ENCODE measurements at regions not wholly inside any gene's neighbourhood (a gene's known extent, or its start where the extent isn't known, plus 50 kb on each side); places are given as distances from the start of the nearest gene placed in this dataset.
A peak's percentile ranks its signal among the peaks of the same experiment; 100 is the strongest.
"Not testable (repeated sequence)": the region's sequence is repeated elsewhere in the genome, so short reads cannot be mapped to it uniquely, and the experiment has no call there.

GRCh38 chr14:71240171-71240570 lies 332.9 kb downstream of the PCNX1 start:
- CTCF ChIA-PET: interaction anchor here (0.7 kb wide), 1 partner anchor 15 kb away, joined by 3 read pairs; no protein-coding TSS in a partner anchor
- no peaks in the 10 kb centered on the region for H3K9me3 Mint-ChIP-seq
- no peak overlapping the region for H3K27ac Mint-ChIP-seq
- peaks cover 19% of the 10 kb centered on the region for H3K27me3 Mint-ChIP-seq
- DNase-seq: no peak
- H3K4me1 Mint-ChIP-seq: peaks cover 13% of the 10 kb centered on the region
- peaks cover 4% of the 10 kb centered on the region for H3K36me3 Mint-ChIP-seq
- no peak overlapping the region for H3K4me3 Mint-ChIP-seq

GRCh38 chr14:71240866-71241520 lies 333.7 kb downstream of the PCNX1 start:
- Mint-ChIP-seq H3K4me1 (peaks cover 21% of the 10 kb centered on the region), H3K4me3 (no peak overlapping the region), H3K9me3 (no peaks in the 10 kb centered on the region), H3K27ac (no peak overlapping the region), H3K36me3 (peaks cover 9% of the 10 kb centered on the region), H3K27me3 (peaks cover 19% of the 10 kb centered on the region)
- no peak for DNase-seq
- CTCF ChIA-PET: no interaction called here

- Mint-ChIP-seq H3K27ac (no peak overlapping the region), H3K27me3 (peaks cover 14% of the 10 kb centered on the region), H3K4me3 (no peak overlapping the region), H3K36me3 (peaks cover 19% of the 10 kb centered on the region), H3K4me1 (peaks cover 34% of the 10 kb centered on the region), H3K9me3 (peaks cover 8% of the 10 kb centered on the region)
- DNase-seq: no peak
- CTCF ChIA-PET: no interaction called here
Measured at GRCh38 chr14:71242237-71242748, 335.0 kb downstream of the PCNX1 start.

GRCh38 chr14:71243697-71244096 lies 336.4 kb downstream of the PCNX1 start:
- no peak overlapping the region for H3K27ac Mint-ChIP-seq
- no peak overlapping the region for H3K4me3 Mint-ChIP-seq
- CTCF ChIA-PET: no interaction called here
- H3K4me1 Mint-ChIP-seq: peaks cover 44% of the 10 kb centered on the region
- peaks cover 10% of the 10 kb centered on the region for H3K27me3 Mint-ChIP-seq
- peaks cover 19% of the 10 kb centered on the region for H3K9me3 Mint-ChIP-seq
- peaks cover 28% of the 10 kb centered on the region for H3K36me3 Mint-ChIP-seq
- DNase-seq: no peak

GRCh38 chr14:71244341-71244740 lies 337.1 kb downstream of the PCNX1 start:
- Mint-ChIP-seq H3K27me3 (peaks cover 10% of the 10 kb centered on the region), H3K36me3 (peaks cover 28% of the 10 kb centered on the region), H3K4me1 (peaks cover 44% of the 10 kb centered on the region), H3K27ac (no peak overlapping the region), H3K9me3 (peaks cover 20% of the 10 kb centered on the region), H3K4me3 (no peak overlapping the region)
- CTCF ChIA-PET: no interaction called here
- DNase-seq: no peak

GRCh38 chr14:71245659-71246361 lies 338.6 kb downstream of the PCNX1 start:
- peak overlapping the region; percentile 93 for H3K27ac Mint-ChIP-seq
- CTCF ChIA-PET: no interaction called here
- no peak overlapping the region for H3K4me3 Mint-ChIP-seq
- H3K27me3 Mint-ChIP-seq: peaks cover 6% of the 10 kb centered on the region
- H3K4me1 Mint-ChIP-seq: peaks cover 46% of the 10 kb centered on the region
- peak; percentile 50 for DNase-seq
- peaks cover 22% of the 10 kb centered on the region for H3K9me3 Mint-ChIP-seq
- peaks cover 27% of the 10 kb centered on the region for H3K36me3 Mint-ChIP-seq

- Mint-ChIP-seq H3K27me3 (no peaks in the 10 kb centered on the region), H3K27ac (peak overlapping the region; percentile 93), H3K9me3 (peaks cover 24% of the 10 kb centered on the region), H3K4me1 (peaks cover 46% of the 10 kb centered on the region), H3K4me3 (no peak overlapping the region), H3K36me3 (peaks cover 28% of the 10 kb centered on the region)
- CTCF ChIA-PET: no interaction called here
- peak; percentile 41 for DNase-seq
Measured at GRCh38 chr14:71246539-71246938, 339.3 kb downstream of the PCNX1 start.

GRCh38 chr14:71247106-71247505 lies 339.8 kb downstream of the PCNX1 start:
- CTCF ChIA-PET: no interaction called here
- H3K4me3 Mint-ChIP-seq: no peak overlapping the region
- no peak for DNase-seq
- peak overlapping the region; percentile 93 for H3K27ac Mint-ChIP-seq
- H3K27me3 Mint-ChIP-seq: no peaks in the 10 kb centered on the region
- H3K4me1 Mint-ChIP-seq: peaks cover 46% of the 10 kb centered on the region
- H3K36me3 Mint-ChIP-seq: peaks cover 28% of the 10 kb centered on the region
- H3K9me3 Mint-ChIP-seq: peaks cover 24% of the 10 kb centered on the region

- no peak overlapping the region for H3K4me3 Mint-ChIP-seq
- H3K9me3 Mint-ChIP-seq: peaks cover 24% of the 10 kb centered on the region
- CTCF ChIA-PET: no interaction called here
- no peak for DNase-seq
- H3K36me3 Mint-ChIP-seq: peaks cover 28% of the 10 kb centered on the region
- H3K27me3 Mint-ChIP-seq: no peaks in the 10 kb centered on the region
- no peak overlapping the region for H3K27ac Mint-ChIP-seq
- peaks cover 46% of the 10 kb centered on the region for H3K4me1 Mint-ChIP-seq
Measured at GRCh38 chr14:71248194-71248593, 340.9 kb downstream of the PCNX1 start.

- H3K4me1 Mint-ChIP-seq: peaks cover 31% of the 10 kb centered on the region
- CTCF ChIA-PET: no interaction called here
- no peak overlapping the region for H3K4me3 Mint-ChIP-seq
Measured at GRCh38 chr14:71250347-71250746, 343.1 kb downstream of the PCNX1 start.

GRCh38 chr14:71250791-71251190 lies 343.5 kb downstream of the PCNX1 start:
- peaks cover 23% of the 10 kb centered on the region for H3K36me3 Mint-ChIP-seq
- H3K27ac Mint-ChIP-seq: no peak overlapping the region
- H3K4me3 Mint-ChIP-seq: no peak overlapping the region
- peaks cover 7% of the 10 kb centered on the region for H3K27me3 Mint-ChIP-seq
- DNase-seq: no peak
- peaks cover 27% of the 10 kb centered on the region for H3K4me1 Mint-ChIP-seq
- H3K9me3 Mint-ChIP-seq: peaks cover 29% of the 10 kb centered on the region
- CTCF ChIA-PET: no interaction called here

More at GRCh38 chr14:71250347-71250746, 343.1 kb downstream of the PCNX1 start:
- Mint-ChIP-seq H3K27ac (no peak overlapping the region), H3K27me3 (peaks cover 7% of the 10 kb centered on the region), H3K36me3 (peaks cover 26% of the 10 kb centered on the region), H3K9me3 (peaks cover 29% of the 10 kb centered on the region)
- DNase-seq: no peak

- Mint-ChIP-seq H3K4me3 (peak overlapping the region; percentile 32), H3K9me3 (peaks cover 21% of the 10 kb centered on the region)
- H3K27ac Mint-ChIP-seq, CTCF ChIA-PET, H3K27me3 Mint-ChIP-seq, H3K36me3 Mint-ChIP-seq, DNase-seq, H3K4me1 Mint-ChIP-seq: not testable (repeated sequence)
Measured at GRCh38 chr14:71254091-71254719, 346.9 kb downstream of the PCNX1 start.

- no peak for DNase-seq
- Mint-ChIP-seq H3K4me1 (no peaks in the 10 kb centered on the region), H3K9me3 (peaks cover 17% of the 10 kb centered on the region), H3K36me3 (peaks cover 3% of the 10 kb centered on the region), H3K27me3 (no peaks in the 10 kb centered on the region), H3K4me3 (no peak overlapping the region), H3K27ac (no peak overlapping the region)
- CTCF ChIA-PET: interaction anchor here (0.7 kb wide), 1 partner anchor 294 kb away, joined by 4 read pairs; no protein-coding TSS in a partner anchor
Measured at GRCh38 chr14:71261206-71261605, 353.9 kb downstream of the PCNX1 start.

- Mint-ChIP-seq H3K27me3 (no peaks in the 10 kb centered on the region), H3K4me1 (peaks cover 7% of the 10 kb centered on the region), H3K36me3 (peaks cover 3% of the 10 kb centered on the region), H3K27ac (no peak overlapping the region), H3K4me3 (no peak overlapping the region), H3K9me3 (peaks cover 17% of the 10 kb centered on the region)
- DNase-seq: no peak
- CTCF ChIA-PET: no interaction called here
Measured at GRCh38 chr14:71262441-71262840, 355.2 kb downstream of the PCNX1 start.
